ENCODE measurements at regions not wholly inside any gene's neighbourhood (a gene's known extent, or its start where the extent isn't known, plus 50 kb on each side); places are given as distances from the start of the nearest gene placed in this dataset.

DNA sequence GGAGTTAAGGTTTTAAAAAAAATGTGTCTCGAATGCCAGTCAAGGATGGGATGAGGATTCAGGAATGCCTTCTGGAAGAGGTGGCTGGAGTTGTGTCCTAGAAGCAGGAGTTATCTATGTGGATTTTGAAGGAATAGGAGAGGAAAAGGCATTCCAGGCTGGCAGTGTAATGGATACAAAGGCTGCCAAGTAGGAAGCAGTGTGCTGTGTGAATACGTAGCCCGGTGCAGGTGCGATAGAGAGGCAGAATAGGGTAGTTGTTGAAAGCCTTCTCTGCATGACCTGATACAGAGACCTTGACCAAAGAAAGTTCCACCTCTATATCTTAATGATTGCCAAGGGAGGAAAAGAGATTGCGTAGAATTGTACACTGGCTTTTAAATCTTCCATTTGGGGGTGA lies 128.1 kb upstream of the ITGB1 start:
- no peak overlapping the region for H2BK120ac ChIP-seq (ENCODE audit: low read depth, low read length)
- H3K79me1 ChIP-seq (replicated peaks; ENCODE audit: low read length, poor library complexity, severe bottlenecking), result peaks cover 1% of the 10 kb centered on the region
- no peak overlapping the region for H3K27ac ChIP-seq (ENCODE audit: low read length, poor library complexity, severe bottlenecking)
- H3K9ac ChIP-seq (ENCODE audit: low read length), result no peak overlapping the region
- no peak overlapping the region for H2AK5ac ChIP-seq (ENCODE audit: low read length, severe bottlenecking)
- H3K4ac ChIP-seq (ENCODE audit: low read depth in 1 of 2, low read length in 2 of 2), result no peak overlapping the region
- no peak overlapping the region for H3K4me2 ChIP-seq (ENCODE audit: low read length, poor library complexity, severe bottlenecking)
- DNase-seq, result no peak
- H2BK15ac ChIP-seq (ENCODE audit: low read depth, poor library complexity, severe bottlenecking), result no peak overlapping the region
- H3K9me3 ChIP-seq (ENCODE audit: control insufficient read depth, low read length), result no peaks in the 10 kb centered on the region
- H3K14ac ChIP-seq (ENCODE audit: low read length in 2 of 2), result no peak overlapping the region
- peaks cover 12 to 20% of the 10 kb centered on the region in 2 experiments for H3K36me3 ChIP-seq (ENCODE audit: control insufficient read depth in 1 of 2, insufficient read depth in 2 of 2, low read depth in 1 of 2, low read length in 2 of 2)
- H2AFZ ChIP-seq (ENCODE audit: low read depth, low read length), result no peak overlapping the region
- H3K4me1 ChIP-seq (ENCODE audit: control insufficient read depth, insufficient read depth, low read depth, low read length), result no peaks in the 10 kb centered on the region
- H3K23ac ChIP-seq (ENCODE audit: low read length in 2 of 2), result no peak overlapping the region
- H3K27me3 ChIP-seq (ENCODE audit: control insufficient read depth in 1 of 2, insufficient read depth in 1 of 2, low read length in 2 of 2), result no peaks in the 10 kb centered on the region
- WGBS, result 96% methylated on average over 4 of the region's 5 CpGs
- no peak overlapping the region for H4K8ac ChIP-seq (ENCODE audit: low read length)
- no peak overlapping the region for H3K18ac ChIP-seq (ENCODE audit: low read depth in 1 of 2, low read length in 2 of 2)
- no peak overlapping the region for H2BK5ac ChIP-seq (ENCODE audit: low read depth, low read length, poor library complexity, severe bottlenecking)
- no peak overlapping the region for H3K4me3 ChIP-seq (ENCODE audit: insufficient read depth in 1 of 2, low read depth in 1 of 2, low read length in 2 of 2)
- H2BK12ac ChIP-seq (ENCODE audit: low read length in 2 of 2), result no peak overlapping the region
- H4K91ac ChIP-seq (ENCODE audit: low read length), result no peak overlapping the region

DNA sequence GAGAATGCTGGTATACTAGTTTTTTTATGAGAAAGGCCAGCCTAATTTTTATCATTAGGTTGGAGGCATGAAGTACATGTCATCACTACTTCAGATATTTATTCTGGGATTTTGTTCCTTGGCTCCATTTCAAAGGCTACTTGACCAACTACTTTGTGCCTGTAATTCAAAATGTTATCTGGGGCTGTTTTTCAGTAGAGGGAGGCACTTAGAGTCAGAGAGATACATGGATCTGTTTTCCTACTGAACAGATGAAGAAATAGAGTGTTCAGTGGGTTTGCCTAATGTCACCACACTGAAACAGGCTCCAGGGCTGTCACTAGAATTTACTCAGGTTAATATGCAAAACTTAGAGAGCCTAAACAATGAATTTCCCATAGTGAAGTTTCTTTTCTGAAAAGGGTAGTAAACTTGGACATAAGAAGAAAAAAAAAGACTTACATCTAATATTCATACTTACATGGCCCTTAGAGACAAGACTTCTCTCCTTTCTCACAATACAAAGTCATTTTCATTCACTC lies 127.3 kb upstream of the ITGB1 start:
- no peak overlapping the region for H4K8ac ChIP-seq (ENCODE audit: low read length)
- H3K4me3 ChIP-seq (ENCODE audit: insufficient read depth in 1 of 2, low read depth in 1 of 2, low read length in 2 of 2), result no peak overlapping the region
- no peak overlapping the region for H3K4me2 ChIP-seq (ENCODE audit: low read length, poor library complexity, severe bottlenecking)
- no peak overlapping the region for H2AK5ac ChIP-seq (ENCODE audit: low read length, severe bottlenecking)
- no peaks in the 10 kb centered on the region for H3K9me3 ChIP-seq (ENCODE audit: control insufficient read depth, low read length)
- H3K18ac ChIP-seq (ENCODE audit: low read depth in 1 of 2, low read length in 2 of 2), result no peak overlapping the region
- H2BK5ac ChIP-seq (ENCODE audit: low read depth, low read length, poor library complexity, severe bottlenecking), result no peak overlapping the region
- H3K27ac ChIP-seq (ENCODE audit: low read length, poor library complexity, severe bottlenecking), result no peak overlapping the region
- H2BK15ac ChIP-seq (ENCODE audit: low read depth, poor library complexity, severe bottlenecking), result no peak overlapping the region
- H3K27me3 ChIP-seq (ENCODE audit: control insufficient read depth in 1 of 2, insufficient read depth in 1 of 2, low read length in 2 of 2), result no peaks in the 10 kb centered on the region
- no peak overlapping the region for H2BK12ac ChIP-seq (ENCODE audit: low read length in 2 of 2)
- H3K9ac ChIP-seq (ENCODE audit: low read length), result no peak overlapping the region
- H3K36me3 ChIP-seq (ENCODE audit: control insufficient read depth in 1 of 2, insufficient read depth in 2 of 2, low read depth in 1 of 2, low read length in 2 of 2), result peaks cover 12 to 20% of the 10 kb centered on the region in 2 experiments
- H4K91ac ChIP-seq (ENCODE audit: low read length), result no peak overlapping the region
- H3K14ac ChIP-seq (ENCODE audit: low read length in 2 of 2), result no peak overlapping the region
- no peak overlapping the region for H3K4ac ChIP-seq (ENCODE audit: low read depth in 1 of 2, low read length in 2 of 2)
- no peak overlapping the region for H2BK120ac ChIP-seq (ENCODE audit: low read depth, low read length)
- H3K4me1 ChIP-seq (ENCODE audit: control insufficient read depth, insufficient read depth, low read depth, low read length), result no peaks in the 10 kb centered on the region
- peaks cover 1% of the 10 kb centered on the region for H3K79me1 ChIP-seq (replicated peaks; ENCODE audit: low read length, poor library complexity, severe bottlenecking)
- no peak for DNase-seq
- no peak overlapping the region for H2AFZ ChIP-seq (ENCODE audit: low read depth, low read length)
- H3K23ac ChIP-seq (ENCODE audit: low read length in 2 of 2), result no peak overlapping the region

DNA sequence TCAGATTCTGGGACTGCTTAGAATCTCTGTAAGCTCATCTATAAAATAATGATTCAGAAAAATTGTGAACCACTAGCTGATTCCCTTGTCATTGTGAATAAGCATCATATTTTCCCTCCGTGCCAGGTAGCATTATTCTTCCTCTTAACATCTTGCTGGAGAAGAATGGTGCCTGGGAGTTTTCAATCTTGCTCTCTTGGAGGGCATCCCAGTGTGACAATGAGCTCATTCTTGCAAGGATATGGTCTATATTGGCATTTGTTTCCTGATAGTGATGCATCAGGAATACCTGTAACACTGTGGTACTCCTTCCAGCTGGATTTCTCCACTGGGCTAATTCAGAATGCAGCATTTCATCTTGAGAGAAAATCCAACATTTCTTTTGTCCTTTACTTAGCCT lies 126.4 kb upstream of the ITGB1 start:
- 100% methylated on average over 1 of the region's 1 CpG for WGBS
- DNase-seq, result no peak
- no peak overlapping the region for H4K8ac ChIP-seq (ENCODE audit: low read length)

DNA sequence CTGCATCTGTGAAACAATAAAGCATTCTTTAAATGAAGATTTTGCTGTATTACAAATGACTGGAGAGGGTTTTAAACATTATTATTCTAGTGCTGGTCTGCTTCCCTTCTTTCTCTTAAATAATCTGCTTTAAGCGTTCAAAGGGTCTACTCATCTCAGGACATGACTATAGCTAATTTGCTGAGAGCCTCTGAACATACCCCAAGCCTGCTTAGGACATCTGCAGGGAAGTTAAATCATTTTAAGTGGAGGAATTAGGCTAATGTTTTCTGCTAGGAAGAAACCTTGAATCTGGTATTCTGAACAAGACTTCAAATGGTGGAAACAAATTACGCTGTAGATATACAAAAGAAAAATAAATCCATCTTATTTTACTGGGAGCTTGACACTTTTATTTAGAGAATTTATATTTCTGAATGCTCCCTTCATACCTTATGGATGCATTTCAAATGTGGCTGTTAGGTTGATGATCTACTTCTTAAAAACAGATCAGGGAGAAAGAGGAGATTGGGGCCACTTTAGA lies 124.4 kb upstream of the ITGB1 start:
- Histone ChIP-seq H2AFZ (ENCODE audit: low read depth, low read length) (no peak overlapping the region), H2BK15ac (ENCODE audit: low read depth, poor library complexity, severe bottlenecking) (no peak overlapping the region), H3K23ac (ENCODE audit: low read length in 2 of 2) (no peak overlapping the region), H4K91ac (ENCODE audit: low read length) (no peak overlapping the region), H3K9ac (ENCODE audit: low read length) (no peak overlapping the region), H3K14ac (ENCODE audit: low read length in 2 of 2) (no peak overlapping the region), H3K27ac (ENCODE audit: low read length, poor library complexity, severe bottlenecking) (no peak overlapping the region), H2BK5ac (ENCODE audit: low read depth, low read length, poor library complexity, severe bottlenecking) (no peak overlapping the region), H2BK12ac (ENCODE audit: low read length in 2 of 2) (no peak overlapping the region), H3K9me3 (ENCODE audit: control insufficient read depth, low read length) (no peaks in the 10 kb centered on the region), H3K4me3 (ENCODE audit: insufficient read depth in 1 of 2, low read depth in 1 of 2, low read length in 2 of 2) (no peak overlapping the region), H3K36me3 (ENCODE audit: control insufficient read depth in 1 of 2, insufficient read depth in 2 of 2, low read depth in 1 of 2, low read length in 2 of 2) (peaks cover 9 to 20% of the 10 kb centered on the region in 2 experiments), H4K8ac (ENCODE audit: low read length) (no peak overlapping the region), H3K4me2 (ENCODE audit: low read length, poor library complexity, severe bottlenecking) (no peak overlapping the region), H3K79me1 (replicated peaks; ENCODE audit: low read length, poor library complexity, severe bottlenecking) (peaks cover under 1% of the 10 kb centered on the region), H2AK5ac (ENCODE audit: low read length, severe bottlenecking) (no peak overlapping the region), H2BK120ac (ENCODE audit: low read depth, low read length) (no peak overlapping the region), H3K4me1 (ENCODE audit: control insufficient read depth, insufficient read depth, low read depth, low read length) (no peaks in the 10 kb centered on the region), H3K27me3 (ENCODE audit: control insufficient read depth in 1 of 2, insufficient read depth in 1 of 2, low read length in 2 of 2) (no peaks in the 10 kb centered on the region), H3K4ac (ENCODE audit: low read depth in 1 of 2, low read length in 2 of 2) (no peak overlapping the region), H3K18ac (ENCODE audit: low read depth in 1 of 2, low read length in 2 of 2) (no peak overlapping the region)
- WGBS, result no CpG with 5 or more reads among the region's 2 CpGs
- no peak for DNase-seq

More for the DNA sequence above, 126.4 kb upstream of the ITGB1 start:
- Histone ChIP-seq H2BK12ac (ENCODE audit: low read length in 2 of 2) (no peak overlapping the region), H3K36me3 (ENCODE audit: control insufficient read depth in 1 of 2, insufficient read depth in 2 of 2, low read depth in 1 of 2, low read length in 2 of 2) (peaks cover 9 to 20% of the 10 kb centered on the region in 2 experiments), H3K4me2 (ENCODE audit: low read length, poor library complexity, severe bottlenecking) (no peak overlapping the region), H3K4me1 (ENCODE audit: control insufficient read depth, insufficient read depth, low read depth, low read length) (no peaks in the 10 kb centered on the region), H3K4me3 (ENCODE audit: insufficient read depth in 1 of 2, low read depth in 1 of 2, low read length in 2 of 2) (no peak overlapping the region), H3K23ac (ENCODE audit: low read length in 2 of 2) (no peak overlapping the region), H2AK5ac (ENCODE audit: low read length, severe bottlenecking) (no peak overlapping the region), H3K14ac (ENCODE audit: low read length in 2 of 2) (no peak overlapping the region), H3K27me3 (ENCODE audit: control insufficient read depth in 1 of 2, insufficient read depth in 1 of 2, low read length in 2 of 2) (no peaks in the 10 kb centered on the region), H4K91ac (ENCODE audit: low read length) (no peak overlapping the region), H2BK120ac (ENCODE audit: low read depth, low read length) (no peak overlapping the region), H3K9me3 (ENCODE audit: control insufficient read depth, low read length) (no peaks in the 10 kb centered on the region), H2BK15ac (ENCODE audit: low read depth, poor library complexity, severe bottlenecking) (no peak overlapping the region), H3K4ac (ENCODE audit: low read depth in 1 of 2, low read length in 2 of 2) (no peak overlapping the region), H3K79me1 (replicated peaks; ENCODE audit: low read length, poor library complexity, severe bottlenecking) (peaks cover under 1% of the 10 kb centered on the region), H2BK5ac (ENCODE audit: low read depth, low read length, poor library complexity, severe bottlenecking) (no peak overlapping the region), H3K18ac (ENCODE audit: low read depth in 1 of 2, low read length in 2 of 2) (no peak overlapping the region), H3K9ac (ENCODE audit: low read length) (no peak overlapping the region), H3K27ac (ENCODE audit: low read length, poor library complexity, severe bottlenecking) (no peak overlapping the region), H2AFZ (ENCODE audit: low read depth, low read length) (no peak overlapping the region)

Measured in mesenchymal stem cell (in vitro differentiated cells and primary cell).